KOPT-K1 (cell line): ENCODE measurements at regions not wholly inside any gene's neighbourhood (a gene's known extent, or its start where the extent isn't known, plus 50 kb on each side); places are given as distances from the start of the nearest gene placed in this dataset.

Experiments used
- H3K27ac ChIP-seq: fragments of 200-600 bp; sonication (generic); 2 replicates; pipeline ENCODE4 v1.5.1; 2016; ENCODE audit warnings: antibody characterized with exemption, mild to moderate bottlenecking, low read depth, low read length; ENCODE audit not compliant: poor library complexity, severe bottlenecking
- H3K36me3 ChIP-seq: fragments of 200-600 bp; sonication (generic); 2 replicates; pipeline ENCODE4 v1.5.1; 2017; ENCODE audit warnings: antibody characterized with exemption, mild to moderate bottlenecking, low read length, moderate library complexity; ENCODE audit not compliant: insufficient read depth
- H3K9me3 ChIP-seq: fragments of 200-600 bp; sonication (generic); 2 replicates; pipeline ENCODE4 v1.5.1; 2017; ENCODE audit warnings: antibody characterized with exemption, low read length, mild to moderate bottlenecking; ENCODE audit not compliant: insufficient read depth, poor library complexity, severe bottlenecking

DNA sequence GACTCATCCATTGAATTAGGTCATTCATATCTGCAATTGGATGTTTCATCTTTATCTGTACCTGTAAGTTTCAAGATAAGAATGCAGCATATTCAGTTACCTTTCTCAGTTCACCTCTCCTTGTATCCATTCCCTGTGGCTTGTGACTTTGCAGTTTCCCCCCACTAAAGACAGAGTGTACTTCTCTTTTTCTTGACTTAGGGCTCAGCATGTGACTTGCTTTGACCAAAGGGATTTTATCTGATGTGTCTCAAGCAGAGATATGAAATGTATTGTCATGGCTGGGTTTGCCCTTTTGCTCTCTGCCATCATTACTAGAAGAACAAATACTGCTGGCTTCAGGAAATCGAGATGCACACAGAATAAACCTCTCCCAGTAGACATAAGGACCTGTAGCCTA lies 754.8 kb downstream of the ADGRL2 start:
- Histone ChIP-seq H3K27ac (no peak overlapping the region), H3K9me3 (no peaks in the 10 kb centered on the region), H3K36me3 (no peaks in the 10 kb centered on the region)

DNA sequence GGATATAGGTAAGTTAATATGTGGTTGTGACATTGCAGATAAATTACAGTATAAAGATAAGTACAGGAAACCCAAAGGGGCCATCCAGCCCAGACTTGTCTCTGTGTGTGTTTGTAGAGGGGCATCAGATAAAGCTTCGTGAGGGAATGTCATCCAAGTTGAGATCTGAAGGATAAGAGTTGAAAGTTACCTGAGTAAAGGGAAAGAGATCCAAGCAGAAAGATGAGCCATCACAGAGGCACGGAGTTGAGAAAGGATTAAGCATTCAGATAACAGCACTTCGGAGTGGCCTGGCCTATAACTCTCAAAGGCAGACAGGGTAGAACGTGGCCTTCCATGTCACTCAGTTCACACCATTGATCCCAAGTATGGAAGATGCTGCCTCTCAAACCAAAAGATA lies 749.1 kb downstream of the ADGRL2 start:
- no peaks in the 10 kb centered on the region for H3K36me3 ChIP-seq
- no peaks in the 10 kb centered on the region for H3K9me3 ChIP-seq
- no peak overlapping the region for H3K27ac ChIP-seq

DNA sequence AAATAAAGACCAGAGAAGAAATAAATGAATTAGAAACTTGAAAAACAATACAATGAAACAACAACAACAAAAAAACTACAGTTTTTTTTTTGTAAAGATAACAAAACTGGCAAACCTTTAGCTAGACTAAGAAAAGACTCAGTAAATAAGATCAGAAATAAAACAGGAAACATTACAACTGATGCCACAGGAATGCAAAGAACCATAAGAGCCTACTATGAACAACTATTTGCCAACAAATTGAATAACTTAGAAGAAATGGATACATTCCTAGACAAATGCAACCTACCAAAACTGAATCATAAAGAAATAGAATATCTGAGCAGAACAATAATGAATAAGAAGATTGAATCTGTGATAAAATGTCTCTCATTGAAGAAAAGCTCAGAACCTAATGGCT lies 742.0 kb downstream of the ADGRL2 start:
- H3K9me3 ChIP-seq: no peaks in the 10 kb centered on the region
- no peak overlapping the region for H3K27ac ChIP-seq
- no peaks in the 10 kb centered on the region for H3K36me3 ChIP-seq

DNA sequence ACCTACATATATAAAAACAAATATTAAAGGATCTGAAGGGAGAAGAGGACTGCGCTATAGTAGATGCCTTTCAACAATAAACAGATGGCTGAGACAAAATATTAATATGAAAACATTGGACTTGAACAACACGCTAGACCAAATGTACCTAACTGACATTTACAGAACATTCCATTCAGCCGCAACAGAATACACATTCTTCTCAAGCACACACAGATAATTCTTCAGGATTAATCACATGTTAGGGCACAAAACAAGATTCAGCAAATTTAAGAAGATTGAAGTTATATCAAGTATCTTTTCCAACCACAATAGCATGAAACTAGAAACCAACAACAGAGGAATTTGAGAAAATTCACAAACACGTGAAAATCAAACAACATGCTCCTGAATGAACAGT lies 741.4 kb downstream of the ADGRL2 start:
- H3K9me3 ChIP-seq: no peaks in the 10 kb centered on the region
- no peaks in the 10 kb centered on the region for H3K36me3 ChIP-seq
- H3K27ac ChIP-seq: no peak overlapping the region

DNA sequence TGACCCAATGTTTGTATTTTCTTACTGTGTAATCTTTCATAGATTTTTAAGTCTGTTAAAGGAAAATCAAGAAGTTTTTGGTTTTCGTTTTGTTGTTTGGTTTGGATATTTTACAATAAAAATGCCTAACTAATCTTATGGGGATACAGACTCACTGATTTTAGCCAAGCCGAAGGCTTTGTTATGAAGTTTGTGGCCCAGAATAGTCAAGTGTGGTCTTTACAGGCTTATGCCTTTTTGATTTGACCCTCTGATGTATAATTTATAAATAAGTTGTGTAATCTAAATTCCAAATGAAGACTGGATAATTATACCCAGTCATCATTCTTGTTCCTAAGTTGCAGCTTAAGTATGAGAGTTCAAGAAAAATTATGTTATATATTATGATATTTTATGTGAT lies 739.3 kb downstream of the ADGRL2 start:
- Histone ChIP-seq H3K36me3 (no peaks in the 10 kb centered on the region), H3K27ac (no peak overlapping the region), H3K9me3 (no peaks in the 10 kb centered on the region)

DNA sequence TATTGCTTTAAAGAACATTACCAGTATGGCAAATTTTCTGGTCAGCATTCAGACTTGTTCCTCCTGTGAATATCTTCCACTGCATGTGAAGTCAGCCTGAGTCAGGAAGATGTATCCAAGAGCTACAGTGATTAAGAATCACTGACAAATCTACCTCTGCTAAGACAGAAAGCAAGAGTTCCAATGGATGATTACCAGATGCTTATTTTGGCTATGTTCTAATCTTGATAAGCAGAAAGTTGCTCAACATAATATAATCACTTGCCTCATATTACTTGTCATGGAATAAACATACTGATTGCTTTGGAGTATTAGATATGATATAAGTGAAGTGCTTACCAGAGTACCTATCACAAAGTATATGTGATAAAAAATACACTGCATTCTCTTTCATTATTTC lies 738.1 kb downstream of the ADGRL2 start:
- Histone ChIP-seq H3K9me3 (no peaks in the 10 kb centered on the region), H3K36me3 (no peaks in the 10 kb centered on the region), H3K27ac (no peak overlapping the region)

GRCh38 chr1:82534996-82535395 lies 734.3 kb downstream of the ADGRL2 start:
- H3K36me3 ChIP-seq: no peaks in the 10 kb centered on the region
- no peaks in the 10 kb centered on the region for H3K9me3 ChIP-seq
- H3K27ac ChIP-seq: no peak overlapping the region

DNA sequence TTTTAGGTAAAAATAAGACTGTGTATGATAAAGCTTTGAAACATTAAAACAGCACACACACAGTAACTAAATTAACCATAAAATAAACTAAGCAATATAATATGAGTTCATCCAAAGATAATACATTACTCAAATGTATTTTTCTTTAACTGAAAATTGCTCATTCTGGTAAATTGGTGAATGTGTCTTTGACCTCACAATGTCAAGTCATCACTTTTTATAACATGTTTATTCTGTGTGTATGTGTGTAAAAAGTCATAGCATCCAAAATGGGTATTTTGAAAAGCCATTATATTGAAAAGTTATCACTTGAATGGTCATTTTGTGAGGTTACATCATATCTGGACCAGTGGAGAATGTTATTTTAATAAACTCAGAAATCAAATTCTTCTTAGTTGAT lies 724.6 kb downstream of the ADGRL2 start:
- H3K9me3 ChIP-seq: no peaks in the 10 kb centered on the region
- H3K27ac ChIP-seq: no peak overlapping the region
- no peaks in the 10 kb centered on the region for H3K36me3 ChIP-seq

- Histone ChIP-seq H3K27ac (no peak overlapping the region), H3K9me3 (no peaks in the 10 kb centered on the region), H3K36me3 (no peaks in the 10 kb centered on the region)
Observed at GRCh38 chr1:82520611-82521010, 719.9 kb downstream of the ADGRL2 start.

GRCh38 chr1:82517586-82517985 lies 716.9 kb downstream of the ADGRL2 start:
- Histone ChIP-seq H3K9me3 (no peaks in the 10 kb centered on the region), H3K27ac (no peak overlapping the region), H3K36me3 (no peaks in the 10 kb centered on the region)

DNA sequence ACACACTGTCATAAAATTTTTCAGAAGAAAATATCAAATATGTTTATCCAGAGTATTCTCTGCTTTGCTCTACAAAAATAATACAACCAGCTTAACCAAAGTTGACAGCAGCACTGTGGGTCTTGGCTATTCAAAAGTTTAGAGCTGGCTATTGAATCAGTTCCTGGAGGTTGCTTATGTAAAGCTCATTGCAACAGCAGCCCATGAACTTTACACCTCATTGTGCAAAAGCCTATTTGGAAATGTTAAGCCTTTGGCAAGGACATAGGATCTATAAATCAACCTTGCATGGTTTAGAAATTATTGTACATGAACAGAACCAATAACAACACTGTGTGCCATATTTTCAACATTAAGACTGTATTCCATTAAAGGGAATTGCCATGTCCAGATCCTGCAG lies 714.9 kb downstream of the ADGRL2 start:
- H3K27ac ChIP-seq: no peak overlapping the region
- H3K9me3 ChIP-seq: no peaks in the 10 kb centered on the region

DNA sequence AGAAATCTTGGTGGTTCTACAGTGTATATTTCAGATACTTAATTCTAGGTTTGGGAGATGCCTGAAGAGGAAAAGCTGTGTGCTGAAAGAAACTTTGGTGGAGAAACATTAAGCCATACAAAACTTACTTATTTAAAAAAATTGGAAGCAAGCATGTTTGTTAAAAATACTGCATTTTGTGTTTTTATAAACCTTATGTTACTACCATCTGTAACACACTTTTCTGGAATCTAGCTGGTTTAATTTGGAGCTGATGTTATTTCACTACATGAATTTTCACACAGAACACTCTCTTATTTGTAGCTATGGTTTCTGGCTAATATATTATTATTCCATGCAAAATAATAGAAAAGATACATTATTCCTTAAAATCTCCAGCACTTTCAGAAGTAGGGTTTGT lies 710.7 kb downstream of the ADGRL2 start:
- Histone ChIP-seq H3K36me3 (no peaks in the 10 kb centered on the region), H3K9me3 (no peaks in the 10 kb centered on the region), H3K27ac (no peak overlapping the region)

More for the DNA sequence above, 714.9 kb downstream of the ADGRL2 start:
- no peaks in the 10 kb centered on the region for H3K36me3 ChIP-seq

DNA sequence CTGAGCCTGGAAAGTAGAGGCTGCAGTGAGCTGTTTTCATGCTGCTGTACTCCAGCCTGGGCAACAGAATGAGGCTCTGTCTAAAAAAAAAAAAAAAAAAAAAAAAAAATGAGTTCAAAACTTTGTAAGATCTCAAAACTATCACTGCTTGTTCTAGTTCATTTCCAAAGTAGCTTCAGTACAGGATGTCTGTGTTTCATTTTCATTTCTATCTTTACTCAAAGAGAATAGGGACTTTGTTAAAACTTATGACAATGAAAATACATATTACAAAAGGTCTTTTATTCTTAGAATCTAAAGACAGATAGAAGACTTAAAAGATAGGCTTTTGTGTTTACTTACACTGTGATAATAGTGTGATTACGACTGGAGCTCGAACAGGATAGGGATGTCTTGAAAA lies 709.7 kb downstream of the ADGRL2 start:
- no peak overlapping the region for H3K27ac ChIP-seq

DNA sequence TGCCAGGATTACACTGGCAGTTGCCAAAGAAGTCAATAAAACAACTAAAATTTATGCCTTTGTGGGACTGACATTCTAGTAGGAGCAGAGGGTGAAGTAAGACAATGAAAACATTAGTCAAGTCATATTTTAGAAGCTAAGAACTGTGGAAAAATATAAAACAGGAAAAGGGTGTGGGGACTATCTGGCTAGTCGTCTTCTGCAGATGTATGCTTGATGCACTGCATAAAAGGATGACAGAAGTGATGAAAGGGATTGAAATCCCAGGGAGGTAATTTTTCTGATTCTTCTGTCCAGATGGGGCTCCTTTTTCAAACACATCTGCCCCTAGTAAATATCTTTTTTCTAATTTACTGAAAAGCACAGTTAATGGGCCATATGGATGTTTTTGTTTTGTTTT lies 706.3 kb downstream of the ADGRL2 start:
- Histone ChIP-seq H3K27ac (no peak overlapping the region), H3K36me3 (no peaks in the 10 kb centered on the region), H3K9me3 (no peaks in the 10 kb centered on the region)

More for the DNA sequence above, 709.7 kb downstream of the ADGRL2 start:
- no peaks in the 10 kb centered on the region for H3K9me3 ChIP-seq
- no peaks in the 10 kb centered on the region for H3K36me3 ChIP-seq

GRCh38 chr1:82503822-82504221 lies 703.1 kb downstream of the ADGRL2 start:
- no peak overlapping the region for H3K27ac ChIP-seq
- H3K9me3 ChIP-seq: no peaks in the 10 kb centered on the region
- no peaks in the 10 kb centered on the region for H3K36me3 ChIP-seq

DNA sequence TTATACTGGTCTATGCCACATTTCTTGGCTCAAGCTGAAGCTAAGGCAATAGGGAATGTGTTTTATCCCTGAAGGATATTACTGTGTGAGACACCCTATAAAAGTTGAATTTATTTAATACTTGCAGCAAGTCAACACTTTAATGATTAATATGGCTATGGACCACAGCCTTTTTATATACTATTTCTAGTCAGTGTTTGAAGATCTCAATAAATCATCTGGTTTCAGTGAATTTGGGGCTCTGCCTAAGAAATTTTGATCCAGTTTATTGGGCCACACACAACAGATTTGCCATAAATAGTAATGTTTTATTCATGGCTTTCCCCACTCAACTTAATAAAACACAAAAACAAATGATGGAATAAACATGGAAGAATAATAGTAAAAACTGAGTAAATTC lies 698.3 kb downstream of the ADGRL2 start:
- Histone ChIP-seq H3K9me3 (peaks cover 15% of the 10 kb centered on the region), H3K27ac (no peak overlapping the region), H3K36me3 (no peaks in the 10 kb centered on the region)

DNA sequence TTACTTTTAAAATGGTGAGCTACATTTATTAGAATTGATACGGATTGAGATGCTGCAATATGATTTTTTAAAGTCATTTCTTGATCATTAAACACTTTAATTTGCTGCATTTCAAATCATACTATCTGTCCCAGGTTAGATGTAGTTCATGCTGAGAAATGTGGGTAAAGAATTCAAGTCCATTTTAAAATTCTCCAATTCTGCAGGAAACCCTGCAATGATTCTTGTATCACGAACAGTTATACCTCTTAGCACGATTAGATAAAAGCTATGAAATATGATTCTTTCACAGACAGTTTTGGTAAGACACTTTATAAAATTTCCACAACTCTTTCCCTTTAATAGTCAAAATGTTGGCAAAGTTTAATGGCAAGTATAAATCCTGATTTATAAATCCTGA lies 693.4 kb downstream of the ADGRL2 start:
- Histone ChIP-seq H3K27ac (no peak overlapping the region), H3K36me3 (no peaks in the 10 kb centered on the region), H3K9me3 (peaks cover 19% of the 10 kb centered on the region)
